GM21529 (cell line): ENCODE measurements at regions not wholly inside any gene's neighbourhood (a gene's known extent, or its start where the extent isn't known, plus 50 kb on each side); places are given as distances from the start of the nearest gene placed in this dataset.
"Not testable (repeated sequence)": the region's sequence is repeated elsewhere in the genome, so short reads cannot be mapped to it uniquely, and the experiment has no call there.

ENCODE experiments used
- ATAC-seq: cut with Tn5 transposase; IDR thresholded peaks from one replicate; pipeline ENCODE4 v1.9.1; 2021; ENCODE audit not compliant: unreplicated experiment

DNA sequence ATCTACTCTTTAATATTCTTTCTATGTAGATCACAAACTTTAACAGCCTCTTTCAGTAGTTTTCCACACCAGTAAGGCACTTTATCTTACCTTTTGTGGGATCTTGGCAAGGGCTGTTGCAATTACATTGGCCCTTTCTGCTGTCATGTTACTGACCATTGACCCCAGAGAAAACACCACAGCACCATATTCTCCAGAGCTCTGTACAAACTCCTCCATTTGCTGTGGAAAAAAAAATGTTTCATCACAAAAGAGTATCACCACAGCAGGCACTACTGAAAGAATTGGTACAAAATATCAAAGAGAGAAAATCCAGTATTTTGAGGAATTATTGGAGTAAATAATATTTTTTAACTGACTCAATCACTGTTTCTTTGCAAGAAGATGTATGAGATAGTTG, 62.3 kb upstream of the UGT2A3 start:
- not testable (repeated sequence) for ATAC-seq

DNA sequence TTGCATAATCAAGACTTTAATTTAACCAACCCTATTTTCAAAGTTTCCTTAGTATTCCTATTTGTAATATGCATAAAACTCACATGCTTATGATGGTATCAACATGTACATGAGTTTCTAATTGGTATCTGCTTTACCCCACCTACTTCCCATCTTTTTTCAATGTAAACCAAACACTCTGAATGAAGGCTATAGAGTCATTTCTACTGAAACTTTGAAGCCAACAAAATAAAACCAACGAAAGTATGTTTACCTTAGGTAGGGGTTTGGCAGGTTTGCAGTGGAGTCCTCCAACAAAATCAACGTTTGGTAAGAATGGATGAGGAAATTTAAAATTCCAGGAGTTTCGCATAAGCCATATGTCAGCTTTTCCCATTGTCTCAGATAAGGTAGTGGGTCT, 66.4 kb upstream of the UGT2A3 start:
- ATAC-seq, result not testable (repeated sequence)

DNA sequence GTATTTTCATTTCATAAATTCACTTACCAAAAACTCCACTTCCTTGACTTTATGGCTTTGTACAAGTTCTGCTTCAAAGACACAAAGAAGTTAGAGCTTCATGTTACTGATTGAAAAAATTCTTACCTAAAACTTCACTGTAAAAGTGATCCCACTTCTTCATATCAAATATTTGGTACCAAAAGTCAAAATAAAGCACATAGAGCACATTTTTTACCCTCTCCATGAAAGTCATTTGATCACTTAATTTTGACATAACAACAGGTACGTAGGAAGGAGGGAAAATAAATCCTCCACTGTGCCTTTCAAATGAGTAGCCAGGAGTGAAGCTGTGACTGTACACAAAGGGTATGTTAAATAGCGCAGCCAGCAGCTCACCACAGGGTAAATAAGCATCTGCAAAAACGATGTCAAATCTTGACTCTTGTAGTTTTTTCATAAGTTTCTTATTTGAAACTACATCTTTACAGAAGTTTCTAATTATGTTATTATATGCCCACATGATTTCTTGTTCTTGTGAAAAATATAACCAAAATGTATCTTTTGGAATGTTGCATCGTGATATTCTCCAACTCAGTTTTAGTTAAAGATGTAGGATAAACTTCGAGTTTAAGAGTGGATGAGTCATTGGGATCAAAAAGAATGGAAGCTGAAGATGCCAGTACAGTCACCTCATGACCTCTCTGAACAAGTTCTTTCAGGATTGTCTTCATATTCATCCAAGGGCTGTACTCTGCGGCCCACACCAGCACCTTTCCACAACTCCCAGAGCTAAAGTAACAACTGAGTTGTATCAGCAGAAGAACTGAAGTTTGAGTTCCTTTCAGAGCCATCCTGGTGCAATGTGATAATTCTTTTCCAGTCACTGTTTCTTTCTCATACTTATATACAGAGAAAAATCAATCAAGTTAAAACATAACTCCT, 68.2 kb upstream of the UGT2A3 start:
- not testable (repeated sequence) for ATAC-seq

DNA sequence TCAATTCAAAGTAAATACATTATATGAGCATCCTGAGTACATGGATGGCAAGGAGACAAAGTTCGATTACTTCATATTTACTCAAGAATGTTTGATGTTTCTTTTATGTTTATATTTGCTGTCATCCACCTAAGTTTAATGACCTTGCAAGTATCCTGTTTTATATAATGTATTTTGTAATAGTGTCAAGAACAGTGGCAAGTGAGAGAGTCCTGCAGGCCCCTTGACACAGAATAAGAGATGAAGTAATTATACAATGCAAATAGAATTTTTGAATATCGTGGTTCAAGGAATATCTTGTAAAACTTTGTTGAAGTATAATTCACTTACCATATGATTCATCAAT, 68.8 kb upstream of the UGT2A3 start:
- ATAC-seq, result not testable (repeated sequence)

DNA sequence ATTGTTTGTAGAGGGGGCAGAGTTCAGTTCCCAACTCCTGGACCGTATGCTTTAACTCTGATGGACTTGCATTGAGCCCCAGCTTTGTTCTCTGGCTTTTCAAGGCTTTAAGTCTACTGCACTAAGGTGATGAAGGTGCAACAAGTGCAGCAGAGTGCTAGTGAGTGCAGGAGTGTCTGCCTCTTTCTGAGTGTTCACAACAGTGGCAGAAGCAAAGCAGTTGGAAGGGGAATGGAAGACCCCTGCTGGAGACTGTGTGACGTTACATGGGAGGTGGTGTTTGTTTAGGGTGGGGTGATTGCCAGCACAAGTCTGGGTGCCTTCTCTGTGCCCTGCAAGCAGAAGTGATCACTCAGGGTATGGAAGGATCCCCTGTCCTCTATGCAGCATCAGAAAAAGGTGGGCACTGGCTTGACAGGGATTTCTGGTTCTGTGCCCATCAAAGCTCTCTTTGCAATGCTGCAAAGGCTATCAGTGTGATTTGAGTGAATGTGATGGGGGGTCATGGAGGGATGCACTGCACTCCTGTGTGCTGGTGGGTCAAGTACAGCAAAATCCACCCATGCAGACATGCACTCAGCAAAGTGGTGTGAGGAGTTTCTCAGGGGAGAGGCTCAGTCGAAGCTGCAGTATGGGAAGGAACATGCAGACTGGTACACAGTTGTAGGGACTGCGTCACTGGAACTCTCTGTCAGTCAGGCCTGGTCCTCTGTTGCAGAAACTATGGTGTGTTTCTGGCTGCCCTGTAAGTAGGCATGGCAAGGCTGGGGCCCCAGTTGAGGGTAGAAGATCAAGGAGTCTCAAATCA, 70.9 kb upstream of the UGT2B7 start:
- peak; percentile 82 for ATAC-seq

DNA sequence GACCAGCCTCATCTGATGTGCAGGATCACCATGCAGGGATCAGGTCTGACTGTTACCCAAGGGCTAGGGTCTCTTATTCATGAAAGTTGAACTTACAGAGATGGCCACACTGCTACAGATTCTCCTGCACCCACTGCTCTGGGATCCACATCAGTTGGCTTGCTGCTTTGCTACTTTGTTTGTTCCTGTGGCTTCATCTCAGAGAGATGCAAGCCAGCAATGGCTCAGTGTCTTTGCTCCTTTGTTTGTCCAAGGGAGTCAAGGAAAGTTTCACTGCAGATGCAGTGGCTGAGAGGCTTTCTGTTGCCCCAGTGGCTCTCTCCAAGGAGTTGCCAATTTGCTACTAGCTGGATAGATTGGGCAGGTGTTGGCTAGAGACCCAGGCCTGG, 70.3 kb upstream of the UGT2B7 start:
- ATAC-seq, result no peak

DNA sequence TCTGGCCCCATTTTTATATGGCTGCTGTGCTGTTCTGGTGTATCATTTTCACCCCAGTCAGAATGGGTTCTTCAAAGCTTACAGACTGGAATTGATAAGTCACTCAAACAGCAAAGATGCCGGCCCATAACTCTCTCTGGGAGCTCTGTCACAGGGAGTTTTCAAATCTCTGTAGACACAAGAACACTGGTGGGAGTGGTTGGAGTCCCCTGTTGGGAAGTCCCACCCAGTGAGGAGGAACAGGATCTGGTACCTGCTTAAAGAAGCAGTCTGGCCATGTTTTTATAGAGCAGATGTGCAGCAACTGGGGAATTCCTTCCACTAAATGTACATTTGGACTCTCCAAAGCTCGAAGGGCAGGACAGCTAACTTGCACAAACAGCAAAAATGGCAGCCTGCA, 69.3 kb upstream of the UGT2B7 start:
- no peak for ATAC-seq

DNA sequence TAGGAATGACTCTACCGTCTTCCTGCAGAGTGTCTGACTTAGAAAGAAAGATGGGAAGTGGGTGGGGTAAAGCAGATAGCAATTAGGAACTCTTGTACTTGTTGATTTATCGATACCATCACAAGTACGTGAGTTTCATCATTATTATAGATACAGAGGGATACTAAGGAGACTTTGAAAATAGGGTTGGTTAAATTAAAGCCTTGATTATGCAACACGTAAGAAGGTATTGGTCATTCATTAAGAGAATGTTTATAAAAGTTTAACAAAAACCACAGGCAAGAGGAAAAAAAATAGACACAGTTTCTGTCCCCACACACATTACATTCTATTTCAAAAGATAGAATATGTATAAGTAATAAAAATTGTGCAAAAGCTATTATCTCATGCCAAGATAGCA, 65.9 kb upstream of the UGT2B7 start:
- ATAC-seq, result no peak

DNA sequence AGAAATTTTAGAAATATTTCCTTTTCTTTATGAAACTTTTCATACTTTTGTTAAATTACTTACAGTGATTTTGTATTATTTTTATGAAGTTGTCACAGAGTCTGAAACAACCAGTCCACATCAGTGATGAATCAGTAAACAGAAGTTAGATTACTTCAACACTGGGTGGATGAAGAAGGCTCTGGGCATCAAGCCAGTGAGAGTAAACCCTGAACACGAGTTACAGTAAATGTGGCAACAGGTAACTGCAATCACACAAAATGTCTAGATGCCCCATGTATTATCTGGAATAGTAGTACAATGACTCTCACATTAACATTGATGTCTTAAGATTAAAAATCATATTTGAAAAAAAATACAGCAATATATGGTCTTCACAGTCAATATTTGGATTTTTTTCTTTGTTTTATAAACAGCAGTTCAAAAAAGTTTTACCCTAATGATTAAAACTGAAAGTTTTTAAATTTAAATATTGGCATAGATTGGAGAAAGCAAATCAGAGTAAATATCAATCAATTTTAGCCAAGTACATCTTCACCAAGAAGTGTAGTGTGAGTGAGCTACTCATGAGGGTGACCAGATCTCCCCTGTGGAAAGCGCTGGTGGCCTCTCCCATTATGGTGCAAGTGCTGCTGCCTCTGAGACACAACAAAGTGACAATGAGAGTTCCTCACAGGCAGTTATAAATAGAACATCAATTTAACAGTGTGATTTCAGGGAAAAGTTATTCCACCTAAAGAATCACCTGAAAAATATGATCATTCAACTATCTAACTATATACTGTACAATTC, 63.2 kb upstream of the UGT2B7 start:
- ATAC-seq, result no peak

DNA sequence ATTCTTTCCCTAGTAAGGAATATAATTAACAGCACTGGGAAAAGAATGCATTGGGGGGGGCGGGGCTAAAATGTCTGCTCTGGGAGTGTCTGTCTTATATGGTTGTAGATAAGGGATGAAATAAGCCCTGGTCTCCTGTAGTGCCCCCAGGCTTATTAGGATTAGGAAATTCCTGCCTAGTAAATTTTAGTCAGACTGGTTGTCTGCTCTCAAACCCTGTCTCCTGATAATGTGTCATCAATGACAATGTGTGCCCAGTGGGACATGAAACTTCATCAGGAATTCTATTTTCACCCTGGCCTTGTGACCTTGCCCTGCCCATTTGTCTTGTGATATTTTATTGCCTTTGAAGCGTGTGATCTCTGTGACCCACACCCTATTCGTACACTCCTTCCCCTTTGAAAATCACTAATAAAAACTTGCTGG, 61.9 kb upstream of the UGT2B7 start:
- not testable (repeated sequence) for ATAC-seq

DNA sequence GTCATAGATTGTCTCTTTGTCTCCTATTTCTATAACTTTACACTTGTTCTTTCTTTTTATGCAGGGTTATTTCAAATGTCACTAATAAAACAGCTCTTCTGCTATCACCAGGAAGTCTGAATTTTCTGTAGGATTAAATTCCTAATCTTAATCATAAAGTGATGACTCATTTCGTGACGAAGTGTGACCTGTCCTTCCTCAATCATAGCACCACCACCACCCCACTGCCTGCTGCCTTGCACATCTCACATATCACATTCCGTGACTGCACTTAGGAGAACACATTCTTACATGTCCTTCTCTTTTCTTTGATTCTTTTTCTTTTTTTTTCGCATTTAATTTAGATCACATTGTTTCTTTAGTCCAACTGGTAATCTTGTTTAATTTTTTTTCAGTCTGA, 57.7 kb upstream of the UGT2B7 start:
- ATAC-seq, result no peak

DNA sequence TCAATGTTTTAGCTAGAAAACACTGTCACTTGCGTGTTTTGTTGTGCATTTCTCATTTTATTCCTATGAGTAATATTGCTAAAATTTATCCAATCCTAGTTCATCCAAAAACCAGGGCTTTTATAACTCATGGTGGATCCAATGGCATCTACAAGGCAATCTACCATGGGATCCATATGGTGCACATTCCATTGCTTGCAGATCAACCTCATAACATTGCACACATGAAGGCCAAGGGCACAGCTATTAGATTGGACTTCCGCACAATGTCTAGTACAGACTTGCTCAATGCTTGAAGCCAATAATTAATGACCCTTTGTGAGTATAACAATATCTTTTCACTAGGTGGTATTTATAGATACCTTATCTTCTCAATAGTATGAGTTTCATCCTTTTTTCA, 57.2 kb upstream of the UGT2B7 start:
- ATAC-seq, result no peak

DNA sequence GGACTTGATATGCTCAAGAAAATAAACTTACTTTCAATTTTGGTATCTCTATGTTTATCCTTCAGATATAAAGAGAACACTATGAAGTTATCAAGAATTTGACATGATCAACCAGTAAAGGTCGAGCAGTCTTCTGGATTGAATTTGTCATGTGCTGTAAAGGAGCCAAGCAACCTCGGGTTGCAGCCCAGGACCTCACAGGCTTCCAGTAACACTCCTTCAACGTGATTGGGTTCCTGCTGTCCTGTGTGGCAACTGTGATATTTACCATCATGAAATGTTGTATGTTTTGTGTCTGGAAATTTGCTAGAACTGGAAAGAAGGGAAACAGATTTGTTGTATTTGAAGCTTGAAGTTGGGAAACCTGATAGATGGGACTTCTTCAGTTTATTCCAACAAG, 52.0 kb upstream of the UGT2B7 start:
- ATAC-seq, result no peak
